GM23338 (cell line): ENCODE measurements at regions not wholly inside any gene's neighbourhood (a gene's known extent, or its start where the extent isn't known, plus 50 kb on each side); places are given as distances from the start of the nearest gene placed in this dataset.

ENCODE experiments used
- ATAC-seq: fragments of 200-7000 bp; cut with Tn5 transposase; 3 replicates; pipeline ENCODE4 v1.9.1; 2020
- DNase-seq: peaks from one replicate; pipeline ENCODE4 v3.0.0-alpha.2; 2015; ENCODE audit warnings: low spot score
- H2AFZ ChIP-seq: fragments of 200-600 bp; sonication (generic); 2 replicates; pipeline ENCODE4 v1.8.0; 2016; ENCODE audit warnings: antibody characterized with exemption, mild to moderate bottlenecking, moderate library complexity
- H3F3A ChIP-seq: fragments of 200-600 bp; sonication (generic); replicated peaks from 2 replicates; pipeline ENCODE4 v1.8.0; 2017; ENCODE audit warnings: antibody characterized with exemption, mixed run types, low read depth
- H3K27ac ChIP-seq: fragments of 200-600 bp; sonication (generic); 2 replicates; pipeline ENCODE4 v1.6.1; 2016; ENCODE audit warnings: low read depth
- H3K27me3 ChIP-seq: fragments of 200-600 bp; sonication (generic); 2 replicates; pipeline ENCODE4 v1.8.0; 2016; ENCODE audit warnings: mild to moderate bottlenecking, mixed run types, moderate library complexity; ENCODE audit not compliant: insufficient read depth
- H3K36me3 ChIP-seq: fragments of 200-600 bp; sonication (generic); 2 replicates; pipeline ENCODE4 v1.8.0; 2016; ENCODE audit warnings: mild to moderate bottlenecking; ENCODE audit not compliant: insufficient read depth
- H3K4me1 ChIP-seq: fragments of 200-600 bp; sonication (generic); 2 replicates; pipeline ENCODE4 v1.8.0; 2016; ENCODE audit warnings: mild to moderate bottlenecking, moderate library complexity; ENCODE audit not compliant: insufficient read depth
- H3K4me2 ChIP-seq: fragments of 200-600 bp; sonication (generic); 2 replicates; pipeline ENCODE4 v1.7.1; 2017; ENCODE audit warnings: mixed run types
- H3K4me3 ChIP-seq: fragments of 200-600 bp; sonication (generic); 2 replicates; pipeline ENCODE4 v1.6.1; 2016; ENCODE audit warnings: mixed run types
- H3K79me2 ChIP-seq: fragments of 200-600 bp; sonication (generic); replicated peaks from 2 replicates; pipeline ENCODE4 v1.8.0; 2017; ENCODE audit warnings: mild to moderate bottlenecking; ENCODE audit not compliant: insufficient read depth
- H3K9me2 ChIP-seq: fragments of 200-600 bp; sonication (generic); 2 replicates; pipeline ENCODE4 v1.8.0; 2017; ENCODE audit not compliant: insufficient read depth
- H4K20me1 ChIP-seq: fragments of 200-600 bp; sonication (generic); replicated peaks from 2 replicates; pipeline ENCODE4 v1.8.0; 2017; ENCODE audit warnings: mild to moderate bottlenecking; ENCODE audit not compliant: insufficient read depth
- H3K27ac Mint-ChIP-seq: 2 replicates; pipeline ENCODE4 v1.8.0; 2020; ENCODE audit warnings: inconsistent platforms, mild to moderate bottlenecking, moderate library complexity, mixed read lengths
- H3K27me3 Mint-ChIP-seq: 3 replicates; pipeline ENCODE4 v1.8.0; 2022; ENCODE audit warnings: low read depth, mild to moderate bottlenecking, moderate library complexity, mixed read lengths, inconsistent platforms; ENCODE audit not compliant: insufficient read depth, poor library complexity
- H3K36me3 Mint-ChIP-seq: 3 replicates; pipeline ENCODE4 v1.8.0; 2021; ENCODE audit warnings: low read depth, mild to moderate bottlenecking, inconsistent platforms, moderate library complexity, mixed read lengths
- H3K4me1 Mint-ChIP-seq: 3 replicates; pipeline ENCODE4 v1.8.0; 2020; ENCODE audit warnings: mild to moderate bottlenecking, inconsistent platforms, mixed read lengths
- H3K4me3 Mint-ChIP-seq: 3 replicates; pipeline ENCODE4 v1.8.0; 2021; ENCODE audit warnings: moderate library complexity, mild to moderate bottlenecking, inconsistent platforms, mixed read lengths
- H3K9me3 Mint-ChIP-seq: 3 replicates; pipeline ENCODE4 v1.8.0; 2020; ENCODE audit warnings: moderate library complexity, mild to moderate bottlenecking, inconsistent platforms, mixed read lengths
- CREB1 ChIP-seq: fragments of 250-450 bp; sonication (Bioruptor Pico); IDR thresholded peaks from 2 replicates; pipeline ENCODE4 v1.5.0; 2020; ENCODE audit warnings: low read depth, mild to moderate bottlenecking, moderate library complexity
- ETS1 ChIP-seq: IDR thresholded peaks from 2 replicates; pipeline ENCODE4 v1.6.1; 2016; ENCODE audit warnings: antibody characterized with exemption
- EZH2 ChIP-seq: fragments of 200-600 bp; sonication (generic); IDR thresholded peaks from one replicate; pipeline ENCODE4 v1.8.0; 2017; ENCODE audit warnings: antibody characterized with exemption, mild to moderate bottlenecking, low read depth; ENCODE audit not compliant: unreplicated experiment
- EZH2phosphoT487 ChIP-seq: fragments of 200-600 bp; sonication (generic); IDR thresholded peaks from one replicate; pipeline ENCODE4 v1.8.1; 2018; ENCODE audit warnings: antibody characterized with exemption; ENCODE audit not compliant: unreplicated experiment
- JUNB ChIP-seq: IDR thresholded peaks from one replicate; pipeline ENCODE4 v1.6.1; 2016; ENCODE audit warnings: antibody characterized with exemption; ENCODE audit not compliant: unreplicated experiment
- NANOG ChIP-seq: IDR thresholded peaks from 2 replicates; pipeline ENCODE4 v1.6.1; 2016; ENCODE audit warnings: antibody characterized with exemption, borderline replicate concordance
- POLR2AphosphoS5 ChIP-seq: IDR thresholded peaks from 2 replicates; pipeline ENCODE4 v1.6.1; 2016; ENCODE audit warnings: antibody characterized with exemption, low read depth
- STAT1 ChIP-seq: IDR thresholded peaks from one replicate; pipeline ENCODE4 v1.6.1; 2016; ENCODE audit warnings: antibody characterized with exemption; ENCODE audit not compliant: unreplicated experiment
- ZNF114 ChIP-seq: fragments of 250-450 bp; sonication (Bioruptor Pico); IDR thresholded peaks from 2 replicates; pipeline ENCODE4 v1.5.0; 2020; ENCODE audit warnings: mild to moderate bottlenecking, moderate library complexity
- ZNF331 ChIP-seq: fragments of 250-450 bp; sonication (Bioruptor Pico); IDR thresholded peaks from 2 replicates; pipeline ENCODE4 v1.5.0; 2020; ENCODE audit warnings: low read depth, mild to moderate bottlenecking, moderate library complexity
- ZNF462 ChIP-seq: fragments of 250-450 bp; sonication (Bioruptor Pico); IDR thresholded peaks from 2 replicates; pipeline ENCODE4 v1.5.0; 2020; ENCODE audit warnings: mild to moderate bottlenecking, moderate library complexity
- TF ChIP-seq, protein P1 (sequence below): IDR thresholded peaks from one replicate; pipeline ENCODE4 v1.6.1; 2018; ENCODE audit warnings: antibody characterized with exemption; ENCODE audit not compliant: unreplicated experiment
- TF ChIP-seq, protein P2 (sequence below), 2 experiments: fragments of 200-600 bp in 1 of 2; sonication (generic) in 1 of 2; conservative IDR thresholded peaks; 2 replicates each; pipeline versions ENCODE4 v1.5.1 to v1.6.1; 2016 to 2017; ENCODE audit warnings: antibody characterized with exemption in 2 of 2, low read depth in 2 of 2, mild to moderate bottlenecking in 2 of 2, moderate library complexity in 1 of 2

- H3K4me1 Mint-ChIP-seq = no peaks in the 10 kb centered on the region
- no peaks in the 10 kb centered on the region for H3K36me3 Mint-ChIP-seq
- ATAC-seq (no peak), DNase-seq (no peak)
- H3K79me2 ChIP-seq = no peaks in the 10 kb centered on the region
- no peaks in the 10 kb centered on the region for H3K36me3 ChIP-seq
- no peak overlapping the region for H2AFZ ChIP-seq
- no peak overlapping the region for H3K27ac ChIP-seq
- H3K4me3 Mint-ChIP-seq = no peak overlapping the region
- no peak overlapping the region for H3K4me3 ChIP-seq
- H3K27me3 Mint-ChIP-seq = peaks cover 3% of the 10 kb centered on the region
- no peaks in the 10 kb centered on the region for H3K9me3 Mint-ChIP-seq
- H3K9me2 ChIP-seq = peaks cover 8% of the 10 kb centered on the region; the same call in 1 of the 2 replicates
- no peaks in the 10 kb centered on the region for H3K4me1 ChIP-seq
- H4K20me1 ChIP-seq = no peaks in the 10 kb centered on the region
- TF ChIP-seq NANOG (no peak), ETS1 (no peak), STAT1 (no peak), EZH2 (no peak), CREB1 (CRISPR knock-in tag) (no peak), EZH2phosphoT487 (no peak), ZNF462 (CRISPR knock-in tag) (no peak), POLR2AphosphoS5 (no peak), JUNB (no peak), ZNF331 (CRISPR knock-in tag) (no peak), ZNF114 (CRISPR knock-in tag) (no peak)
- TF ChIP-seq, protein P1, sequence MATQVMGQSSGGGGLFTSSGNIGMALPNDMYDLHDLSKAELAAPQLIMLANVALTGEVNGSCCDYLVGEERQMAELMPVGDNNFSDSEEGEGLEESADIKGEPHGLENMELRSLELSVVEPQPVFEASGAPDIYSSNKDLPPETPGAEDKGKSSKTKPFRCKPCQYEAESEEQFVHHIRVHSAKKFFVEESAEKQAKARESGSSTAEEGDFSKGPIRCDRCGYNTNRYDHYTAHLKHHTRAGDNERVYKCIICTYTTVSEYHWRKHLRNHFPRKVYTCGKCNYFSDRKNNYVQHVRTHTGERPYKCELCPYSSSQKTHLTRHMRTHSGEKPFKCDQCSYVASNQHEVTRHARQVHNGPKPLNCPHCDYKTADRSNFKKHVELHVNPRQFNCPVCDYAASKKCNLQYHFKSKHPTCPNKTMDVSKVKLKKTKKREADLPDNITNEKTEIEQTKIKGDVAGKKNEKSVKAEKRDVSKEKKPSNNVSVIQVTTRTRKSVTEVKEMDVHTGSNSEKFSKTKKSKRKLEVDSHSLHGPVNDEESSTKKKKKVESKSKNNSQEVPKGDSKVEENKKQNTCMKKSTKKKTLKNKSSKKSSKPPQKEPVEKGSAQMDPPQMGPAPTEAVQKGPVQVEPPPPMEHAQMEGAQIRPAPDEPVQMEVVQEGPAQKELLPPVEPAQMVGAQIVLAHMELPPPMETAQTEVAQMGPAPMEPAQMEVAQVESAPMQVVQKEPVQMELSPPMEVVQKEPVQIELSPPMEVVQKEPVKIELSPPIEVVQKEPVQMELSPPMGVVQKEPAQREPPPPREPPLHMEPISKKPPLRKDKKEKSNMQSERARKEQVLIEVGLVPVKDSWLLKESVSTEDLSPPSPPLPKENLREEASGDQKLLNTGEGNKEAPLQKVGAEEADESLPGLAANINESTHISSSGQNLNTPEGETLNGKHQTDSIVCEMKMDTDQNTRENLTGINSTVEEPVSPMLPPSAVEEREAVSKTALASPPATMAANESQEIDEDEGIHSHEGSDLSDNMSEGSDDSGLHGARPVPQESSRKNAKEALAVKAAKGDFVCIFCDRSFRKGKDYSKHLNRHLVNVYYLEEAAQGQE = no peak
- TF ChIP-seq, protein P2, sequence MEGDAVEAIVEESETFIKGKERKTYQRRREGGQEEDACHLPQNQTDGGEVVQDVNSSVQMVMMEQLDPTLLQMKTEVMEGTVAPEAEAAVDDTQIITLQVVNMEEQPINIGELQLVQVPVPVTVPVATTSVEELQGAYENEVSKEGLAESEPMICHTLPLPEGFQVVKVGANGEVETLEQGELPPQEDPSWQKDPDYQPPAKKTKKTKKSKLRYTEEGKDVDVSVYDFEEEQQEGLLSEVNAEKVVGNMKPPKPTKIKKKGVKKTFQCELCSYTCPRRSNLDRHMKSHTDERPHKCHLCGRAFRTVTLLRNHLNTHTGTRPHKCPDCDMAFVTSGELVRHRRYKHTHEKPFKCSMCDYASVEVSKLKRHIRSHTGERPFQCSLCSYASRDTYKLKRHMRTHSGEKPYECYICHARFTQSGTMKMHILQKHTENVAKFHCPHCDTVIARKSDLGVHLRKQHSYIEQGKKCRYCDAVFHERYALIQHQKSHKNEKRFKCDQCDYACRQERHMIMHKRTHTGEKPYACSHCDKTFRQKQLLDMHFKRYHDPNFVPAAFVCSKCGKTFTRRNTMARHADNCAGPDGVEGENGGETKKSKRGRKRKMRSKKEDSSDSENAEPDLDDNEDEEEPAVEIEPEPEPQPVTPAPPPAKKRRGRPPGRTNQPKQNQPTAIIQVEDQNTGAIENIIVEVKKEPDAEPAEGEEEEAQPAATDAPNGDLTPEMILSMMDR (conservative IDR thresholded peaks at IDR 0.05; ENCODE audit: low read depth in 2 of 2) = no peak
- H3K27ac Mint-ChIP-seq = no peak overlapping the region
- no peaks in the 10 kb centered on the region for H3K27me3 ChIP-seq
- H3K4me2 ChIP-seq = no peak overlapping the region
- H3F3A ChIP-seq = no peaks in the 10 kb centered on the region
Observed at GRCh38 chr2:41483226-41483625, 564.6 kb upstream of the PKDCC start.
